Astrocyte of the spinal cord (primary cell): ENCODE measurements at regions not wholly inside any gene's neighbourhood (a gene's known extent, or its start where the extent isn't known, plus 50 kb on each side); places are given as distances from the start of the nearest gene placed in this dataset.

Source experiments
- DNase-seq: peaks from one replicate; pipeline ENCODE4 v3.0.0; 2011; ENCODE audit warnings: low read depth, low spot score
- H3K4me3 ChIP-seq: 2 replicates; pipeline ENCODE4 v1.5.1; 2011; ENCODE audit warnings: low read depth, mild to moderate bottlenecking, low read length, moderate library complexity
- in situ Hi-C: cut with HindIII; loops from 2 replicates; pipeline ENCODE4 v1.10.0; 2017; ENCODE audit warnings: low sequenced_read_pairs
- TF ChIP-seq, protein P1 (sequence below): IDR thresholded peaks from 2 replicates; pipeline ENCODE4 v1.5.1; 2012; ENCODE audit warnings: low read depth, mild to moderate bottlenecking, low read length, inconsistent platforms

- TF ChIP-seq, protein P1, sequence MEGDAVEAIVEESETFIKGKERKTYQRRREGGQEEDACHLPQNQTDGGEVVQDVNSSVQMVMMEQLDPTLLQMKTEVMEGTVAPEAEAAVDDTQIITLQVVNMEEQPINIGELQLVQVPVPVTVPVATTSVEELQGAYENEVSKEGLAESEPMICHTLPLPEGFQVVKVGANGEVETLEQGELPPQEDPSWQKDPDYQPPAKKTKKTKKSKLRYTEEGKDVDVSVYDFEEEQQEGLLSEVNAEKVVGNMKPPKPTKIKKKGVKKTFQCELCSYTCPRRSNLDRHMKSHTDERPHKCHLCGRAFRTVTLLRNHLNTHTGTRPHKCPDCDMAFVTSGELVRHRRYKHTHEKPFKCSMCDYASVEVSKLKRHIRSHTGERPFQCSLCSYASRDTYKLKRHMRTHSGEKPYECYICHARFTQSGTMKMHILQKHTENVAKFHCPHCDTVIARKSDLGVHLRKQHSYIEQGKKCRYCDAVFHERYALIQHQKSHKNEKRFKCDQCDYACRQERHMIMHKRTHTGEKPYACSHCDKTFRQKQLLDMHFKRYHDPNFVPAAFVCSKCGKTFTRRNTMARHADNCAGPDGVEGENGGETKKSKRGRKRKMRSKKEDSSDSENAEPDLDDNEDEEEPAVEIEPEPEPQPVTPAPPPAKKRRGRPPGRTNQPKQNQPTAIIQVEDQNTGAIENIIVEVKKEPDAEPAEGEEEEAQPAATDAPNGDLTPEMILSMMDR, result no peak
- no peak overlapping the region for H3K4me3 ChIP-seq
- in situ Hi-C loops, result no loop called here
- DNase-seq, result peak; percentile 32
These were observed 203.9 kb downstream of the MTX2 start for GRCh38 chr2:176473177-176473576.

- TF ChIP-seq, protein P1, result no peak
- no peak for DNase-seq
- H3K4me3 ChIP-seq, result no peak overlapping the region
- in situ Hi-C loops, result no loop called here
These were observed 204.6 kb downstream of the MTX2 start for GRCh38 chr2:176473851-176474250.

DNA sequence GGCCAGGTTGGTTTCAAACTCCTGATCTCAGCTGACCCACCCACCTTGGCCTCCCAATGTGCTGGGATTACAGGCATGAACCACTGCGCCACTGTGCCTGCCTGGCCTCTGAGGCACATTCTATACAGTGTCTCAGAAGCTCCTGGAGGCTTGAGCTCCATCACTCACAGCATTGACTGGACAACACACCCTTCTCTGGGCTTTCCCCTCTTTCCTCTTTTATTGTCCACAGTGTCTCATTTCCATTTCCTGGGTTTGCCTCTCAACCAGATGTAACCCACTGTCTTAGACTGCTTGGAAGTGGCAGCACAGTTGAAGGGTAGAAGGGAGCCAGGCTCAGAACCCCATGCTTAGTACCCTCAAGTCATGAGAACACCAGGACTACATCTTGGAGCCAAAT, 208.1 kb downstream of the MTX2 start:
- no peak overlapping the region for H3K4me3 ChIP-seq
- DNase-seq, result no peak
- TF ChIP-seq, protein P1, result no peak
- in situ Hi-C loops, result no loop called here

DNA sequence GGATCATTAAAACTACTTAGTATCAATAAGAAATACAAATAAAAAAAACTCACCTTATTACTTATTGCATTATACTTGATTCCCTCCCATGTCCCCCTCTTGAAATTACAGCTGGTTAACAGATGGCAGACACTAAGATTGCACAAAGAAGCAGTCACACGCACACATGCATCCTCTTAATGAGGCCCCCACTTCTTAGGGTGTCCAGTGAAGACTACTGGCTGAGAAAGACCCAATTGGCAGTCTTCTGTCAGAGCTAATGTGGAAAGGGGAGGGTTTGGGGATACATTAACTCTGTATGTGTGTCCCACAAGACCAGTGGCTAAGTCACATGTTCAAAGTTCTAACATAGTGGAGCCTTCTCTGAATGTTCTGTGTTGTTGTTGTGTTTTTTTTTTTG, 210.7 kb downstream of the MTX2 start:
- DNase-seq, result no peak
- in situ Hi-C loops, result no loop called here
- TF ChIP-seq, protein P1, result no peak
- H3K4me3 ChIP-seq, result no peak overlapping the region

- in situ Hi-C loops, result no loop called here
- no peak overlapping the region for H3K4me3 ChIP-seq
- no peak for DNase-seq
- TF ChIP-seq, protein P1, result no peak
These were observed 212.9 kb downstream of the MTX2 start for GRCh38 chr2:176482107-176482506.

DNA sequence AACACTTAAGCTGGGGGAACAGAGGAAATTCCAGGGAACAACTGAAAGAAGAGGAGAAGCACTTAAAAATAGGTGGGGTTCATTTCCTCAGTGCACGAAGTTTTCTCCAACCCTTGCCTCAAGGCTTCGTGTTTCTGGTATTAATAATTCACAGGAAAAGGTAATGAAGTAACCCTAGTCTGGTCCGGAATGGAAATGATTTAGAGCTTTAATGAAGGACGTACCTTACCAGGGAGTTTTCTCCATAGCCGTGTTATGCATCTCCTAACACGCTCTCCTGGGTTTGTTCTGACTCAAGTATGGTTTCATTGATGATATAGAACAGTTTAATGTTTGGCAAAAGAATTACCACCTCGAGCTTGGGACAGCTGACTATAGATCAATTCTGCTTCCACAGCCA, 214.2 kb downstream of the MTX2 start:
- no peak overlapping the region for H3K4me3 ChIP-seq
- TF ChIP-seq, protein P1, result no peak
- in situ Hi-C loops, result no loop called here
- no peak for DNase-seq
